Ishikawa (cell line): ENCODE measurements at regions not wholly inside any gene's neighbourhood (a gene's known extent, or its start where the extent isn't known, plus 50 kb on each side); places are given as distances from the start of the nearest gene placed in this dataset.

Experiments
- CEBPB ChIP-seq: IDR thresholded peaks from 2 replicates; pipeline ENCODE4 v1.6.1; 2012
- CREB1 ChIP-seq: IDR thresholded peaks from 2 replicates; pipeline ENCODE4 v1.6.1; 2012; ENCODE audit warnings: low read depth
- EGR1 ChIP-seq: IDR thresholded peaks from 2 replicates; pipeline ENCODE4 v1.6.1; 2012
- EP300 ChIP-seq: IDR thresholded peaks from 2 replicates; pipeline ENCODE4 v1.6.1; 2012; ENCODE audit warnings: borderline replicate concordance
- FOXM1 ChIP-seq: IDR thresholded peaks from 2 replicates; pipeline ENCODE4 v1.6.1; 2012; ENCODE audit warnings: low read depth, borderline replicate concordance
- MAX ChIP-seq: IDR thresholded peaks from 2 replicates; pipeline ENCODE4 v1.6.1; 2012
- NFIC ChIP-seq: IDR thresholded peaks from 2 replicates; pipeline ENCODE4 v1.6.1; 2012
- RAD21 ChIP-seq: IDR thresholded peaks from 2 replicates; pipeline ENCODE4 v1.6.1; 2012; ENCODE audit warnings: low read depth
- REST ChIP-seq: IDR thresholded peaks from 2 replicates; pipeline ENCODE4 v1.6.1; 2012; ENCODE audit warnings: low read depth, mild to moderate bottlenecking
- TAF1 ChIP-seq: IDR thresholded peaks from 2 replicates; pipeline ENCODE4 v1.6.1; 2012; ENCODE audit warnings: low read depth, mild to moderate bottlenecking
- TCF12 ChIP-seq: IDR thresholded peaks from 2 replicates; pipeline ENCODE4 v1.6.1; 2012; ENCODE audit warnings: low read depth
- TEAD4 ChIP-seq: IDR thresholded peaks from 2 replicates; pipeline ENCODE4 v1.6.1; 2012
- USF1 ChIP-seq: IDR thresholded peaks from 2 replicates; pipeline ENCODE4 v1.6.1; 2012
- YY1 ChIP-seq: IDR thresholded peaks from 2 replicates; pipeline ENCODE4 v1.6.1; 2012; ENCODE audit warnings: low read depth
- ZBTB7A ChIP-seq: IDR thresholded peaks from 2 replicates; pipeline ENCODE4 v1.6.1; 2012; ENCODE audit warnings: low read depth

GRCh38 chr7:121666306-121666705 is 206.7 kb upstream of the PTPRZ1 start:
- TF ChIP-seq YY1: no peak
- no peak for TF ChIP-seq ZBTB7A
- no peak for TF ChIP-seq MAX
- no peak for TF ChIP-seq EGR1
- no peak for TF ChIP-seq RAD21
- no peak for TF ChIP-seq TEAD4
- TF ChIP-seq EP300: no peak

- TF ChIP-seq REST (no peak), EGR1 (no peak), NFIC (no peak), TAF1 (no peak), USF1 (no peak), ZBTB7A (no peak), RAD21 (no peak), TEAD4 (no peak)
Observed at GRCh38 chr7:121643320-121643719, 229.6 kb upstream of the PTPRZ1 start.

- TF ChIP-seq YY1: no peak
- no peak for TF ChIP-seq USF1
- TF ChIP-seq REST: no peak
- TF ChIP-seq TCF12: no peak
- no peak for TF ChIP-seq CREB1
- no peak for TF ChIP-seq CEBPB
- no peak for TF ChIP-seq TEAD4
Observed at GRCh38 chr7:121639705-121640104, 233.3 kb upstream of the PTPRZ1 start.

GRCh38 chr7:121638286-121638685 is 234.7 kb upstream of the PTPRZ1 start:
- no peak for TF ChIP-seq MAX
- TF ChIP-seq EP300: no peak
- no peak for TF ChIP-seq CREB1
- TF ChIP-seq NFIC: no peak
- no peak for TF ChIP-seq TAF1
- TF ChIP-seq USF1: no peak
- TF ChIP-seq ZBTB7A: no peak
- no peak for TF ChIP-seq YY1
- no peak for TF ChIP-seq TCF12
- no peak for TF ChIP-seq REST
- no peak for TF ChIP-seq CEBPB
- TF ChIP-seq EGR1: no peak
- no peak for TF ChIP-seq FOXM1
- TF ChIP-seq TEAD4: no peak
- no peak for TF ChIP-seq RAD21

- TF ChIP-seq CREB1: no peak
- no peak for TF ChIP-seq EP300
- TF ChIP-seq TEAD4: no peak
- no peak for TF ChIP-seq EGR1
- no peak for TF ChIP-seq USF1
- TF ChIP-seq TAF1: no peak
- TF ChIP-seq FOXM1: no peak
- TF ChIP-seq YY1: no peak
- no peak for TF ChIP-seq REST
- no peak for TF ChIP-seq NFIC
- no peak for TF ChIP-seq CEBPB
- TF ChIP-seq ZBTB7A: no peak
- TF ChIP-seq MAX: no peak
- TF ChIP-seq RAD21: no peak
- TF ChIP-seq TCF12: no peak
Observed at GRCh38 chr7:121634356-121634755, 238.2 kb upstream of the FAM3C start.
